ENCODE measurements at regions not wholly inside any gene's neighbourhood (a gene's known extent, or its start where the extent isn't known, plus 50 kb on each side); places are given as distances from the start of the nearest gene placed in this dataset.

DNA sequence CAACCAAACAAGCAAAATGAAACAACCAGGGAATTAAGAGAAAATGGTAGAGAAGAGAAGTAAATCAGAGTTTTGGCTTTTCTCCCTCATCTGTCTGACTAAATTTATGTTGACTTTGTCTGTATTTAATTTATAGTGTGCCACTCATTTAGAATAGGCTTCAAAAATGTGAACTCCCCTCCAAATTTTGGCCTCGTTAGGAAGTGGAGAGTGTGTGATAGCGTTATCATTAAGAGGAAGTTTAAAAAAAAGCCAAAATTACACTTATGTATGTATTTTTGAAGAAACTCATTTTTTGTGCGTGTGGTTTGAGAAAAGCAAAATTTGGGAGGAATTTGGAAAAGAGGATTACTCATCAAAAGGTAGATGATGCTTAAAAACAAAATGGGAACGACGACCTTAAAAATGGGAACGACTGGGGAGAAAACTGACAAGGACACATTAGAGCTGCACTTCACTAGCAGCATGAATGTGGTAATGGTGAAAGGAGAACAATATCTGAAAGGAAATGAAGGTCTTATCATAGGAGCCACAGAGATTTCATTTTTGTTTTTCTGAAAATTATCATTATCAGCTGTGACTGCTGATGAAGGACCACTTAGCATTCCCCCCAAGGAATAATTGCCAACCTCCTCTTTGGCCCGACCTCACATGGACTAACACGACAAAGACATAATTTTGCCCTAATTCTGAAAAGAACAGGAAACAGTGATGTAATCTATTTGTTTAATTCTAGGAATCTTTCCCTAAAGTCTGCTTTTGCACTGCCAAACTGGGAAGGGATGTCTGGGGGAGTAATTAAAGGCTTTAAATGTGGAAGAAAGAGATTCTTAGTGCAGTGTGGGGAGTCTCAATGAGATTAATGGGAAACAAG, 163.2 kb upstream of the P2RY1 start:
- POLR2A ChIA-PET = no interaction called here
- no peak for TF ChIP-seq ZNF384 (IDR thresholded peaks at IDR 0.05)
- no peak for TF ChIP-seq LEF1 (IDR thresholded peaks at IDR 0.05; ENCODE audit: borderline replicate concordance)
- no peak for TF ChIP-seq ARNT (IDR thresholded peaks at IDR 0.05)
- TF ChIP-seq FOXK2 (IDR thresholded peaks at IDR 0.05) = no peak
- DNase-seq (ENCODE audit: extremely low spot score) = no peak
- CTCF ChIA-PET = no interaction called here

- ChIA-PET CTCF (no interaction called here), POLR2A (no interaction called here)
- no peak for DNase-seq (ENCODE audit: extremely low spot score)
- TF ChIP-seq ARNT (IDR thresholded peaks at IDR 0.05) (no peak), BHLHE40 (IDR thresholded peaks at IDR 0.05; ENCODE audit: borderline replicate concordance) (no peak), TARDBP (IDR thresholded peaks at IDR 0.05) (no peak), NFRKB (IDR thresholded peaks at IDR 0.05) (no peak), FOXM1 (IDR thresholded peaks at IDR 0.05; ENCODE audit: borderline replicate concordance) (no peak), FOXA1 (IDR thresholded peaks at IDR 0.05) (no peak), HDGF (IDR thresholded peaks at IDR 0.05; ENCODE audit: borderline replicate concordance) (no peak), CTBP1 (IDR thresholded peaks at IDR 0.05; ENCODE audit: borderline replicate concordance) (no peak), ELF4 (IDR thresholded peaks at IDR 0.05) (no peak), ZNF384 (IDR thresholded peaks at IDR 0.05) (no peak), LEF1 (IDR thresholded peaks at IDR 0.05; ENCODE audit: borderline replicate concordance) (no peak), SUZ12 (IDR thresholded peaks at IDR 0.05) (no peak), FOXK2 (IDR thresholded peaks at IDR 0.05) (no peak), L3MBTL2 (conservative IDR thresholded peaks at IDR 0.05) (no peak), SP1 (IDR thresholded peaks at IDR 0.05) (no peak)
- TF ChIP-seq, protein P1, sequence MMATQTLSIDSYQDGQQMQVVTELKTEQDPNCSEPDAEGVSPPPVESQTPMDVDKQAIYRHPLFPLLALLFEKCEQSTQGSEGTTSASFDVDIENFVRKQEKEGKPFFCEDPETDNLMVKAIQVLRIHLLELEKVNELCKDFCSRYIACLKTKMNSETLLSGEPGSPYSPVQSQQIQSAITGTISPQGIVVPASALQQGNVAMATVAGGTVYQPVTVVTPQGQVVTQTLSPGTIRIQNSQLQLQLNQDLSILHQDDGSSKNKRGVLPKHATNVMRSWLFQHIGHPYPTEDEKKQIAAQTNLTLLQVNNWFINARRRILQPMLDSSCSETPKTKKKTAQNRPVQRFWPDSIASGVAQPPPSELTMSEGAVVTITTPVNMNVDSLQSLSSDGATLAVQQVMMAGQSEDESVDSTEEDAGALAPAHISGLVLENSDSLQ (IDR thresholded peaks at IDR 0.05) = no peak
These were observed 162.6 kb upstream of the P2RY1 start for GRCh38 chr3:152672320-152672649.

DNA sequence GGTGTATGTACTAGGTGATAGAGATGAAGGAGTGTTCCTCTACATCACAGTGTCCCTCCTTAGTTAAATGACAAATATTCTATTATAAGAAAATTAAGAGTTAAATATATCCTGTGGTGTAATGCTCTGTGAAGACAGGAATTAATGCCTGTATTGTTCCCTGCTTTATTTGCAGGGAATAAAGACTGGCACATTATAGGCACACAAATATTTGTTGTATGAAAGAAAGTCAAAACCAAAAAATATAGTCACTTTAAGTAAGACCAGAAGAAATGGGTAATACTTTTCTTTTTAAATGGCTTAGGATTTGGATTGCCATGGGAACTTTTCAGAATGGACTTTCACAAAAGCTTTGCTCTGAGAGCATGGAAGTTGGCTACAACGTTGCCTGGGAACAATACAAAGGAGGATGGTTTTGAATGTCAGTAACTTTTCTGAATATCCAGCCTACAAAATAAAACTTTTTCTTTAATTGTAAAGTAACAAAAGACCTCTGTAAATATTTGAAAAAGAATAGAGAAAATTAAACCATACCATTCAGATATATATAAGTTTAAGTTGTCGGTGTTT, 158.0 kb upstream of the P2RY1 start:
- ChIA-PET POLR2A (no interaction called here), CTCF (no interaction called here)
- TF ChIP-seq ELF4 (IDR thresholded peaks at IDR 0.05) = no peak

GRCh38 chr3:152677491-152677890, 157.4 kb upstream of the P2RY1 start:
- ChIA-PET CTCF (no interaction called here), POLR2A (no interaction called here)
- no peak for DNase-seq (ENCODE audit: extremely low spot score)
- no peak for TF ChIP-seq FOXM1 (IDR thresholded peaks at IDR 0.05; ENCODE audit: borderline replicate concordance)
- no peak for TF ChIP-seq FOXA1 (IDR thresholded peaks at IDR 0.05)
- no peak for TF ChIP-seq TARDBP (IDR thresholded peaks at IDR 0.05)
- TF ChIP-seq SP1 (IDR thresholded peaks at IDR 0.05) = no peak
- no peak for TF ChIP-seq ZNF384 (IDR thresholded peaks at IDR 0.05)
- TF ChIP-seq ELF4 (IDR thresholded peaks at IDR 0.05) = no peak
- no peak for TF ChIP-seq L3MBTL2 (conservative IDR thresholded peaks at IDR 0.05)
- no peak for TF ChIP-seq HDGF (IDR thresholded peaks at IDR 0.05; ENCODE audit: borderline replicate concordance)
- TF ChIP-seq ARNT (IDR thresholded peaks at IDR 0.05) = no peak
- TF ChIP-seq, protein P1 (IDR thresholded peaks at IDR 0.05) = no peak
- TF ChIP-seq SUZ12 (IDR thresholded peaks at IDR 0.05) = no peak
- TF ChIP-seq FOXK2 (IDR thresholded peaks at IDR 0.05) = no peak
- TF ChIP-seq BHLHE40 (IDR thresholded peaks at IDR 0.05; ENCODE audit: borderline replicate concordance) = no peak
- TF ChIP-seq CTBP1 (IDR thresholded peaks at IDR 0.05; ENCODE audit: borderline replicate concordance) = no peak

More for the DNA sequence above, 158.0 kb upstream of the P2RY1 start:
- DNase-seq (ENCODE audit: extremely low spot score) = no peak

DNA sequence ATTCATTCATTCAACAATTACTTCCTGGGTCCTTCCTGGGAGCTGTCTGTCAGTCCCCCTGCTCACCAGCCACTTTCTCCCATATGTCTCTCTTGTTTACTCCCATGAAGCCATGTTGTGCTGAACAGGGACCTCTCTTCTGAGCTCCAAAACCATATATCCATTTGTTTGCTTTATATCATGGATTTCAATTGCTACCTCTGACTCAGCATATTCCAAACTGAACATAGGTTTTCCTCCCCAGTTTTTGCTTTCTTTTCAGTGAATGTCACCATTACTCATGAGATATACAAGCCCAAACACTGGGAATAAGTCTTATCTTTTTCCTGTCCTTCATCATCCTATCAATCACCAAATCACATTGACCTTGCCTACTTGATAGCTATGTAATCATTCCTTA, 152.5 kb upstream of the P2RY1 start:
- ChIA-PET POLR2A (no interaction called here), CTCF (no interaction called here)
- no peak for DNase-seq (ENCODE audit: extremely low spot score)
- no peak for TF ChIP-seq TARDBP (IDR thresholded peaks at IDR 0.05)
- TF ChIP-seq SUZ12 (IDR thresholded peaks at IDR 0.05) = no peak
- TF ChIP-seq SP1 (IDR thresholded peaks at IDR 0.05) = no peak
- TF ChIP-seq FOXA1 (IDR thresholded peaks at IDR 0.05) = no peak
- TF ChIP-seq, protein P1 (IDR thresholded peaks at IDR 0.05) = no peak
- no peak for TF ChIP-seq FOXM1 (IDR thresholded peaks at IDR 0.05; ENCODE audit: borderline replicate concordance)
- no peak for TF ChIP-seq ZNF384 (IDR thresholded peaks at IDR 0.05)
- no peak for TF ChIP-seq ARNT (IDR thresholded peaks at IDR 0.05)
- TF ChIP-seq HDGF (IDR thresholded peaks at IDR 0.05; ENCODE audit: borderline replicate concordance) = no peak
- TF ChIP-seq LEF1 (IDR thresholded peaks at IDR 0.05; ENCODE audit: borderline replicate concordance) = no peak
- TF ChIP-seq L3MBTL2 (conservative IDR thresholded peaks at IDR 0.05) = no peak

DNA sequence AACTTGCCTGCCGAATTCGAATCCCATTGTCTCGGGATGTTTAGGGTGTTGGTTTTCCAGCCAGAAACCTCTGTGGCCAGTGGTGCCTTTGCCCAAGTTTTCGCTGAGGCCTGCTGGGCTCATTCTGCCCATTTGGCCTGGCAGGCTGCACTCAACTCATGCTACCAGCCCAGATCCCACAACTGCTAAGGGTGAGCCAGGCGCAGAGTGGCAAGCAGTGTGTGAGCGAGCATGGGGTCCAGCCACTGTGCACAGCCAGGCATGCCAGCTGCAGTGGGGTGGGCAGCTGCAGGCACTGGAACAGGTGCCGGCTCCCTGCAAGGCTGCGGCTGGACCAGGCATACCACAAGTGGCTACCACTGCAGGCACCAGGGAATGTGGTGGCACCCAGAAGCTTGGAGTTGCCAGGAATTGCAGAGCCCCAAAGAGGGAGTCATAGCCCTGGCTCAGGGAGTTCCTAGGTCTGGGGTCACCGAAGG, 151.4 kb upstream of the P2RY1 start:
- DNase-seq (ENCODE audit: extremely low spot score) = no peak
- POLR2A ChIA-PET = no interaction called here
- CTCF ChIA-PET = no interaction called here
- no peak for TF ChIP-seq LEF1 (IDR thresholded peaks at IDR 0.05; ENCODE audit: borderline replicate concordance)
- no peak for TF ChIP-seq NFRKB (IDR thresholded peaks at IDR 0.05)
- TF ChIP-seq FOXA1 (IDR thresholded peaks at IDR 0.05) = no peak
- TF ChIP-seq SP1 (IDR thresholded peaks at IDR 0.05) = no peak
- TF ChIP-seq HDGF (IDR thresholded peaks at IDR 0.05; ENCODE audit: borderline replicate concordance) = no peak
- no peak for TF ChIP-seq TARDBP (IDR thresholded peaks at IDR 0.05)
- TF ChIP-seq CTBP1 (IDR thresholded peaks at IDR 0.05; ENCODE audit: borderline replicate concordance) = no peak
- TF ChIP-seq L3MBTL2 (conservative IDR thresholded peaks at IDR 0.05) = no peak
